A673 (cell line): ENCODE measurements at regions not wholly inside any gene's neighbourhood (a gene's known extent, or its start where the extent isn't known, plus 50 kb on each side); places are given as distances from the start of the nearest gene placed in this dataset.

ENCODE experiments used
- EZH2 ChIP-seq: fragments of 200-600 bp; sonication (generic); IDR thresholded peaks from 2 replicates; pipeline ENCODE4 v1.6.1; 2017; ENCODE audit warnings: borderline replicate concordance, low read depth, mild to moderate bottlenecking, mixed read lengths, antibody characterized with exemption, low read length; ENCODE audit not compliant: poor library complexity, severe bottlenecking
- TF ChIP-seq, protein P1 (sequence below): fragments of 300-800, 200-600 bp; sonication (generic); conservative IDR thresholded peaks from 2 replicates; pipeline ENCODE4 v1.5.1; 2017; ENCODE audit warnings: low read depth, mild to moderate bottlenecking, antibody characterized with exemption, low read length, moderate library complexity, mixed read lengths

DNA sequence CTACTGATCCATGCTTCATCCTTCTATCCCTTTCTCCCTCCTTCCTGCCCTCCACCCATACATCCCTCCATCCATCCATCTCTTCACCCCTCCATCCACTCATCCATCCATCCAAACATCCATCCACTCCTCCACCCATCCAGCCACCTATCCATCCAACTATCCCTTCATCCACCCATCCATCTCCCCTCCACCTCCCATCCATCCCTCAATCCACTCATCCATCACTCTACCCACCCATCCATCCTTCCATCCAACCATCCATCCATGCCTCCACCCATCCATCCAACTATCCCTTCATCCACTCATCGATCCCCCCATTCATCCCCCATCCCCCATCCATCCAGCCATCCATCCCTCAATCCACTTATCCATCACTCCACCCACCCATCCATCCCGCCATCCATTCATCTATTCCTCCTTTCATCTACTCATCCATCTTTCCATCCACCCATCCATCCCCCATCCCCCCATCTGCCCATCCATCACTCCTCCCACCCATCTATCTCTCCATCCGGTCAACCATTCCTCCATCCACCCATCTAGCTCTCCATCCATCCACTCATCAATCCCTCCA is 132.4 kb upstream of the IQSEC1 start:
- TF ChIP-seq EZH2 = no peak
- TF ChIP-seq, protein P1, sequence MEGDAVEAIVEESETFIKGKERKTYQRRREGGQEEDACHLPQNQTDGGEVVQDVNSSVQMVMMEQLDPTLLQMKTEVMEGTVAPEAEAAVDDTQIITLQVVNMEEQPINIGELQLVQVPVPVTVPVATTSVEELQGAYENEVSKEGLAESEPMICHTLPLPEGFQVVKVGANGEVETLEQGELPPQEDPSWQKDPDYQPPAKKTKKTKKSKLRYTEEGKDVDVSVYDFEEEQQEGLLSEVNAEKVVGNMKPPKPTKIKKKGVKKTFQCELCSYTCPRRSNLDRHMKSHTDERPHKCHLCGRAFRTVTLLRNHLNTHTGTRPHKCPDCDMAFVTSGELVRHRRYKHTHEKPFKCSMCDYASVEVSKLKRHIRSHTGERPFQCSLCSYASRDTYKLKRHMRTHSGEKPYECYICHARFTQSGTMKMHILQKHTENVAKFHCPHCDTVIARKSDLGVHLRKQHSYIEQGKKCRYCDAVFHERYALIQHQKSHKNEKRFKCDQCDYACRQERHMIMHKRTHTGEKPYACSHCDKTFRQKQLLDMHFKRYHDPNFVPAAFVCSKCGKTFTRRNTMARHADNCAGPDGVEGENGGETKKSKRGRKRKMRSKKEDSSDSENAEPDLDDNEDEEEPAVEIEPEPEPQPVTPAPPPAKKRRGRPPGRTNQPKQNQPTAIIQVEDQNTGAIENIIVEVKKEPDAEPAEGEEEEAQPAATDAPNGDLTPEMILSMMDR = no peak
